PC-3 (cell line): ENCODE measurements at regions not wholly inside any gene's neighbourhood (a gene's known extent, or its start where the extent isn't known, plus 50 kb on each side); places are given as distances from the start of the nearest gene placed in this dataset.

Experiments
- ATAC-seq: fragments of 200-7000 bp; cut with Tn5 transposase; 2 replicates; pipeline ENCODE4 v1.9.1; 2020; ENCODE audit warnings: mild to moderate bottlenecking, moderate library complexity
- BruUV-seq: library from RNA; stranded (reverse); fragments of 400-500 nt; replicated peaks from 2 replicates; lab custom pipeline; 2021; lab: Mats Ljungman, UMichigan
- CTCF ChIA-PET: fragments of 300-600 bp; sonication (Branson Sonifier 250); formaldehyde crosslinking; loops from one replicate; lab custom pipeline; 2022; ENCODE audit warnings: antibody characterized with exemption; lab: Charles Lee
- POLR2A ChIA-PET: fragments of 300-600 bp; sonication (Branson Sonifier 250); formaldehyde crosslinking; loops from one replicate; lab custom pipeline; 2022; ENCODE audit warnings: antibody characterized with exemption; ENCODE audit not compliant: unreplicated experiment; lab: Charles Lee
- DNase-seq: peaks from one replicate; pipeline ENCODE4 v3.0.0-alpha.2; 2015
- H2AFZ ChIP-seq: fragments of 300-600 bp; sonication (generic); 2 replicates; pipeline ENCODE4 v1.6.0; 2016; ENCODE audit warnings: antibody characterized with exemption, low read length
- H3F3A ChIP-seq: fragments of 300-600 bp; sonication (generic); one replicate; pipeline ENCODE4 v1.6.0; 2017; ENCODE audit warnings: antibody characterized with exemption, low read length, control low read depth, mild to moderate bottlenecking; ENCODE audit not compliant: unreplicated experiment
- H3K27ac ChIP-seq: fragments of 300-600 bp; sonication (generic); 2 replicates; pipeline ENCODE4 v1.5.1; 2016; ENCODE audit warnings: mild to moderate bottlenecking, low read length
- H3K27me3 ChIP-seq: fragments of 300-600 bp; sonication (generic); 2 replicates; pipeline ENCODE4 v1.6.1; 2016; ENCODE audit warnings: low read length, mixed read lengths
- H3K36me3 ChIP-seq: fragments of 300-600 bp; sonication (generic); 2 replicates; pipeline ENCODE4 v1.6.1; 2016; ENCODE audit warnings: low read depth, mixed run types, low read length, mixed read lengths
- H3K4me1 ChIP-seq: fragments of 300-600 bp; sonication (generic); 2 replicates; pipeline ENCODE4 v1.5.1; 2016; ENCODE audit warnings: low read length; ENCODE audit not compliant: insufficient read depth
- H3K4me2 ChIP-seq: fragments of 300-600 bp; sonication (generic); 2 replicates; pipeline ENCODE4 v1.6.0; 2016; ENCODE audit warnings: low read length
- H3K4me3 ChIP-seq: fragments of 300-600 bp; sonication (generic); 2 replicates; pipeline ENCODE4 v1.5.1; 2016; ENCODE audit warnings: mild to moderate bottlenecking, low read length, mixed read lengths
- H3K79me2 ChIP-seq: fragments of 300-600 bp; sonication (generic); 2 replicates; pipeline ENCODE4 v1.6.1; 2017; ENCODE audit warnings: low read length, mixed read lengths
- H3K9ac ChIP-seq: fragments of 300-600 bp; sonication (generic); 2 replicates; pipeline ENCODE4 v1.6.0; 2016; ENCODE audit warnings: mild to moderate bottlenecking, low read length
- H3K9me2 ChIP-seq: fragments of 300-600 bp; sonication (generic); replicated peaks from 2 replicates; pipeline ENCODE4 v1.6.1; 2016; ENCODE audit warnings: mixed run types, low read length, mixed read lengths
- H3K9me3 ChIP-seq: fragments of 300-600 bp; sonication (generic); 2 replicates; pipeline ENCODE4 v1.6.1; 2016; ENCODE audit warnings: low read length, mixed read lengths
- H4K20me1 ChIP-seq: fragments of 300-600 bp; sonication (generic); 2 replicates; pipeline ENCODE4 v1.6.1; 2016; ENCODE audit warnings: low read length, mixed read lengths
- CTCF ChIP-seq: fragments of 300-600 bp; sonication (generic); conservative IDR thresholded peaks from 2 replicates; pipeline ENCODE4 v1.5.1; 2017; ENCODE audit warnings: antibody characterized with exemption, low read depth, mild to moderate bottlenecking, low read length
- EZH2 ChIP-seq: fragments of 300-600 bp; sonication (generic); IDR thresholded peaks from one replicate; pipeline ENCODE4 v1.6.1; 2017; ENCODE audit warnings: antibody characterized with exemption, mild to moderate bottlenecking, low read length; ENCODE audit not compliant: unreplicated experiment
- EZH2phosphoT487 ChIP-seq: fragments of 300-600 bp; sonication (generic); IDR thresholded peaks from 2 replicates; pipeline ENCODE4 v1.6.1; 2018; ENCODE audit warnings: mild to moderate bottlenecking, antibody characterized with exemption, low read length, borderline replicate concordance
- intact Hi-C: fragments of 100-400 bp; cut with micrococcal nuclease; formaldehyde crosslinking; loops from 2 replicates; pipeline ENCODE4 v1.9.0; 2023

GRCh38 chr3:106338582-106339214, 469.9 kb upstream of the CBLB start:
- POLR2A ChIA-PET: no interaction called here
- intact Hi-C loops: loop anchor here (10.0 kb wide), 1 partner anchor 654 kb away; no protein-coding TSS in a partner anchor
- no peaks in the 10 kb centered on the region for H3K79me2 ChIP-seq
- H3K36me3 ChIP-seq: no peaks in the 10 kb centered on the region
- H3K4me1 ChIP-seq: peaks cover 52% of the 10 kb centered on the region
- H3K9ac ChIP-seq: no peak overlapping the region
- ATAC-seq (no peak), DNase-seq (peak; percentile 62)
- CTCF ChIA-PET: no interaction called here
- TF ChIP-seq CTCF (no peak), EZH2 (no peak), EZH2phosphoT487 (no peak)
- H3K4me2 ChIP-seq: no peak overlapping the region
- no peak overlapping the region for H3K4me3 ChIP-seq
- no peaks in the 10 kb centered on the region for H3K9me2 ChIP-seq
- no peaks in the 10 kb centered on the region for H3K9me3 ChIP-seq
- no peaks in the 10 kb centered on the region for H3F3A ChIP-seq
- no peaks in the 10 kb centered on the region for H3K27me3 ChIP-seq
- BruUV-seq: no TSS peak
- H3K27ac ChIP-seq: no peak overlapping the region
- H4K20me1 ChIP-seq: no peaks in the 10 kb centered on the region
- no peak overlapping the region for H2AFZ ChIP-seq

DNA sequence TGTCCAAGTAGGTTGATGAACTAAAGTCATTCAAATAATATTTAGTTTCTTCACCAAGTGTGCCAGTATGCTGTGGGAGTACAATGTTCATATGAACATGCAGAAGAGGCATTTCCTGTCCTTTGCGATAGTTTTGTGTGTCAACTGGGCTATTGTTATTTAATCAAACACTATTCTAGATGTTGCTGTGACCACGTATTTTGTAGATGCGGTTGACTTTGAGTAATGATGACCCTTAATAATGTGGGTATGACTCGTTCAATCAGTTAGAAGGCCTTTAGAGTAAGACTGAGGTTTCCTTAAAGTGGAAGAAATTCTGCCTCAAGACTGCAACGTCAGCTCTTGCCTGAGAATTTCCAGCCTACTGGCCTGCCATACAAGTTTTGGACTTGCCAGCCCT, 470.7 kb upstream of the CBLB start:
- no TSS peak for BruUV-seq
- Histone ChIP-seq H3K27me3 (no peaks in the 10 kb centered on the region), H3K4me2 (no peak overlapping the region), H3K79me2 (no peaks in the 10 kb centered on the region), H4K20me1 (no peaks in the 10 kb centered on the region), H3K9me3 (no peaks in the 10 kb centered on the region), H3F3A (no peaks in the 10 kb centered on the region), H3K27ac (no peak overlapping the region), H3K9ac (no peak overlapping the region), H2AFZ (no peak overlapping the region), H3K9me2 (no peaks in the 10 kb centered on the region), H3K4me3 (no peak overlapping the region), H3K4me1 (peaks cover 43% of the 10 kb centered on the region), H3K36me3 (no peaks in the 10 kb centered on the region)
- DNase-seq: peak; percentile 52
- ChIA-PET POLR2A (no interaction called here), CTCF (no interaction called here)
- ATAC-seq: no peak
- TF ChIP-seq CTCF (no peak), EZH2 (no peak), EZH2phosphoT487 (no peak)
- intact Hi-C loops: loop anchor here (10.0 kb wide), 1 partner anchor 655 kb away; no protein-coding TSS in a partner anchor

- no TSS peak for BruUV-seq
- Histone ChIP-seq H3F3A (no peaks in the 10 kb centered on the region), H3K4me1 (peaks cover 41% of the 10 kb centered on the region), H4K20me1 (no peaks in the 10 kb centered on the region), H3K9ac (no peak overlapping the region), H3K27ac (no peak overlapping the region), H3K36me3 (no peaks in the 10 kb centered on the region), H3K9me2 (no peaks in the 10 kb centered on the region), H3K79me2 (no peaks in the 10 kb centered on the region), H3K9me3 (no peaks in the 10 kb centered on the region), H3K4me2 (no peak overlapping the region), H3K27me3 (no peaks in the 10 kb centered on the region), H2AFZ (no peak overlapping the region), H3K4me3 (no peak overlapping the region)
- TF ChIP-seq CTCF (no peak), EZH2 (no peak), EZH2phosphoT487 (no peak)
- DNase-seq: no peak
- CTCF ChIA-PET: no interaction called here
- intact Hi-C loops: no loop called here
- no peak for ATAC-seq
- POLR2A ChIA-PET: no interaction called here
Measured at GRCh38 chr3:106341087-106341486, 472.3 kb upstream of the CBLB start.
